ENCODE measurements at regions not wholly inside any gene's neighbourhood (a gene's known extent, or its start where the extent isn't known, plus 50 kb on each side); places are given as distances from the start of the nearest gene placed in this dataset.

GRCh38 chr5:107320376-107320775 lies 350.4 kb downstream of the EFNA5 start:
- H3K9ac ChIP-seq (ENCODE audit: extremely low read depth, insufficient read length, low read length): no peak overlapping the region
- H3K27ac ChIP-seq (ENCODE audit: insufficient read length, low read depth, low read length): no peak overlapping the region
- H2BK12ac ChIP-seq (ENCODE audit: insufficient read length, low read depth, low read length): no peak overlapping the region
- Mint-ChIP-seq H3K36me3 (ENCODE audit: insufficient read depth in 1 of 3, low read depth in 3 of 3) (no peaks in the 10 kb centered on the region), H3K4me3 (no peak overlapping the region), H3K4me1 (peaks cover 0 to 10% of the 10 kb centered on the region in 2 experiments; a peak in 2 of 4 replicates), H3K27ac (no peak overlapping the region), H3K9me3 (no peaks in the 10 kb centered on the region), H3K27me3 (ENCODE audit: low read depth) (no peaks in the 10 kb centered on the region)
- H4K5ac ChIP-seq (ENCODE audit: insufficient read length, low read depth, low read length): no peak overlapping the region
- H3K23me2 ChIP-seq (ENCODE audit: insufficient read length, low read depth, low read length, poor library complexity, severe bottlenecking): no peaks in the 10 kb centered on the region
- no peak overlapping the region for H3T11ph ChIP-seq (ENCODE audit: low read length)
- H4K91ac ChIP-seq (ENCODE audit: insufficient read length, low read depth, low read length): no peak overlapping the region
- H3K18ac ChIP-seq (ENCODE audit: insufficient read length, low read depth, low read length): no peak overlapping the region
- no peak overlapping the region for H2BK120ac ChIP-seq (ENCODE audit: low read depth, low read length, poor library complexity, severe bottlenecking)
- no peaks in the 10 kb centered on the region; the same call in 1 of the 2 replicates for H3K4me1 ChIP-seq (ENCODE audit: insufficient read depth, low read length)
- no peaks in the 10 kb centered on the region for H3K79me2 ChIP-seq (ENCODE audit: insufficient read depth, low read length)
- no peaks in the 10 kb centered on the region for H4K20me1 ChIP-seq (ENCODE audit: control insufficient read depth, insufficient read depth, insufficient read length)
- H2BK15ac ChIP-seq (ENCODE audit: low read depth, low read length): no peak overlapping the region
- no peak for DNase-seq
- no peak overlapping the region for H2AFZ ChIP-seq (ENCODE audit: low read length)
- no peak overlapping the region for H3K4me2 ChIP-seq (ENCODE audit: insufficient read depth, insufficient read length, low read length)
- TF ChIP-seq CTCF (conservative IDR thresholded peaks at IDR 0.05): no peak
- no peaks in the 10 kb centered on the region for H3K79me1 ChIP-seq (ENCODE audit: insufficient read depth, low read depth, low read length, poor library complexity, severe bottlenecking)
- whole genome bisulfite sequencing (ENCODE audit: extremely low coverage, insufficient read length, low lambda C conversion rate): no CpG with 5 or more reads among the region's 2 CpGs
- H3K14ac ChIP-seq (ENCODE audit: insufficient read depth, low read length): no peak overlapping the region
- no peak overlapping the region for H4K8ac ChIP-seq (replicated peaks; ENCODE audit: insufficient read length, low read depth, low read length)
- no peaks in the 10 kb centered on the region for H3K9me3 ChIP-seq (ENCODE audit: control insufficient read depth, low read depth, low read length)
- H3K4ac ChIP-seq (ENCODE audit: low read depth, low read length): no peak overlapping the region
- H2BK20ac ChIP-seq (ENCODE audit: low read depth, low read length, poor library complexity, severe bottlenecking): no peak overlapping the region
- H2BK5ac ChIP-seq (ENCODE audit: insufficient read length, low read length): no peak overlapping the region
- no peaks in the 10 kb centered on the region for H3K27me3 ChIP-seq (ENCODE audit: insufficient read depth, low read length)
- no peak overlapping the region for H2AK5ac ChIP-seq (ENCODE audit: insufficient read length, low read length)
- no peak overlapping the region for H3K56ac ChIP-seq (ENCODE audit: insufficient read length, low read depth, low read length)
- H3K23ac ChIP-seq (ENCODE audit: insufficient read length, low read depth, low read length): no peak overlapping the region
